MG63 (cell line): ENCODE measurements at regions not wholly inside any gene's neighbourhood (a gene's known extent, or its start where the extent isn't known, plus 50 kb on each side); places are given as distances from the start of the nearest gene placed in this dataset.
"Not testable (repeated sequence)": the region's sequence is repeated elsewhere in the genome, so short reads cannot be mapped to it uniquely, and the experiment has no call there.

ENCODE experiments used
- DNase-seq: peaks from one replicate; pipeline ENCODE4 v3.0.0-alpha.2; 2020
- H3K27me3 ChIP-seq: fragments of 250-450 bp; sonication (Bioruptor Pico); 2 replicates; pipeline ENCODE4 v1.5.1; 2020; ENCODE audit warnings: mild to moderate bottlenecking, moderate library complexity
- H3K36me3 ChIP-seq: fragments of 250-450 bp; sonication (Bioruptor Pico); 2 replicates; pipeline ENCODE4 v1.5.1; 2020; ENCODE audit warnings: mild to moderate bottlenecking, moderate library complexity
- H3K4me3 ChIP-seq: fragments of 250-450 bp; sonication (Bioruptor Pico); 2 replicates; pipeline ENCODE4 v1.5.1; 2020; ENCODE audit warnings: mild to moderate bottlenecking, moderate library complexity
- H3K9me3 ChIP-seq: fragments of 250-450 bp; sonication (Bioruptor Pico); 2 replicates; pipeline ENCODE4 v1.5.1; 2020; ENCODE audit warnings: mild to moderate bottlenecking, moderate library complexity

GRCh38 chr20:40080041-40080652 lies 608.9 kb downstream of the MAFB start:
- no peaks in the 10 kb centered on the region for H3K36me3 ChIP-seq
- no peak overlapping the region for H3K4me3 ChIP-seq
- H3K27me3 ChIP-seq: peaks cover 2% of the 10 kb centered on the region; the same call in 1 of the 2 replicates
- H3K9me3 ChIP-seq: no peaks in the 10 kb centered on the region
- no peak for DNase-seq

GRCh38 chr20:40073535-40074111 lies 615.4 kb downstream of the MAFB start:
- H3K27me3 ChIP-seq: no peaks in the 10 kb centered on the region
- H3K4me3 ChIP-seq: no peak overlapping the region
- no peaks in the 10 kb centered on the region for H3K9me3 ChIP-seq
- H3K36me3 ChIP-seq: no peaks in the 10 kb centered on the region
- DNase-seq: no peak

- Histone ChIP-seq H3K36me3 (no peaks in the 10 kb centered on the region), H3K9me3 (no peaks in the 10 kb centered on the region), H3K27me3 (no peaks in the 10 kb centered on the region), H3K4me3 (no peak overlapping the region)
- DNase-seq: no peak
These were observed 616.1 kb downstream of the MAFB start for GRCh38 chr20:40072907-40073306.

GRCh38 chr20:40056171-40056570 lies 632.9 kb downstream of the MAFB start:
- DNase-seq: no peak
- H3K27me3 ChIP-seq: no peaks in the 10 kb centered on the region
- H3K9me3 ChIP-seq: no peaks in the 10 kb centered on the region
- H3K4me3 ChIP-seq: no peak overlapping the region
- H3K36me3 ChIP-seq: no peaks in the 10 kb centered on the region

- DNase-seq: no peak
- no peak overlapping the region for H3K4me3 ChIP-seq
- no peaks in the 10 kb centered on the region for H3K36me3 ChIP-seq
- no peaks in the 10 kb centered on the region for H3K9me3 ChIP-seq
- H3K27me3 ChIP-seq: no peaks in the 10 kb centered on the region
These were observed 633.3 kb downstream of the MAFB start for GRCh38 chr20:40055711-40056110.

GRCh38 chr20:40054311-40054710 lies 634.7 kb downstream of the MAFB start:
- no peaks in the 10 kb centered on the region for H3K9me3 ChIP-seq
- no peak overlapping the region for H3K4me3 ChIP-seq
- no peaks in the 10 kb centered on the region for H3K27me3 ChIP-seq
- H3K36me3 ChIP-seq: no peaks in the 10 kb centered on the region
- no peak for DNase-seq

- Histone ChIP-seq H3K36me3 (no peaks in the 10 kb centered on the region), H3K9me3 (no peaks in the 10 kb centered on the region), H3K27me3 (no peaks in the 10 kb centered on the region), H3K4me3 (no peak overlapping the region)
- no peak for DNase-seq
These were observed 638.4 kb downstream of the MAFB start for GRCh38 chr20:40050596-40050995.

- Histone ChIP-seq H3K4me3 (no peak overlapping the region), H3K27me3 (no peaks in the 10 kb centered on the region), H3K9me3 (no peaks in the 10 kb centered on the region), H3K36me3 (no peaks in the 10 kb centered on the region)
- no peak for DNase-seq
These were observed 639.2 kb downstream of the MAFB start for GRCh38 chr20:40049854-40050253.

GRCh38 chr20:40046703-40047102 lies 642.3 kb downstream of the MAFB start:
- no peaks in the 10 kb centered on the region for H3K9me3 ChIP-seq
- H3K27me3 ChIP-seq: no peaks in the 10 kb centered on the region
- H3K4me3 ChIP-seq: no peak overlapping the region
- no peaks in the 10 kb centered on the region for H3K36me3 ChIP-seq
- DNase-seq: no peak

GRCh38 chr20:40037511-40037910 lies 651.5 kb downstream of the MAFB start:
- Histone ChIP-seq H3K9me3 (no peaks in the 10 kb centered on the region), H3K36me3 (no peaks in the 10 kb centered on the region), H3K27me3 (peaks cover 2% of the 10 kb centered on the region; the same call in 1 of the 2 replicates), H3K4me3 (no peak overlapping the region)
- DNase-seq: no peak

- H3K27me3 ChIP-seq: no peaks in the 10 kb centered on the region
- H3K36me3 ChIP-seq: no peaks in the 10 kb centered on the region
- no peak for DNase-seq
- no peak overlapping the region for H3K4me3 ChIP-seq
- H3K9me3 ChIP-seq: no peaks in the 10 kb centered on the region
These were observed 659.4 kb downstream of the MAFB start for GRCh38 chr20:40029589-40029988.

GRCh38 chr20:40019510-40019909 lies 669.5 kb downstream of the MAFB start:
- DNase-seq: no peak
- Histone ChIP-seq H3K9me3 (no peaks in the 10 kb centered on the region), H3K36me3 (no peaks in the 10 kb centered on the region), H3K27me3 (no peaks in the 10 kb centered on the region), H3K4me3 (no peak overlapping the region)

- no peak overlapping the region for H3K4me3 ChIP-seq
- no peaks in the 10 kb centered on the region for H3K27me3 ChIP-seq
- H3K36me3 ChIP-seq: no peaks in the 10 kb centered on the region
- DNase-seq: no peak
- no peaks in the 10 kb centered on the region for H3K9me3 ChIP-seq
These were observed 671.3 kb downstream of the MAFB start for GRCh38 chr20:40017765-40018164.

GRCh38 chr20:40016890-40017289 lies 672.1 kb downstream of the MAFB start:
- no peaks in the 10 kb centered on the region for H3K36me3 ChIP-seq
- no peak overlapping the region for H3K4me3 ChIP-seq
- no peaks in the 10 kb centered on the region for H3K9me3 ChIP-seq
- H3K27me3 ChIP-seq: no peaks in the 10 kb centered on the region
- DNase-seq: no peak

- DNase-seq: no peak
- Histone ChIP-seq H3K36me3 (no peaks in the 10 kb centered on the region), H3K9me3 (no peaks in the 10 kb centered on the region), H3K4me3 (no peak overlapping the region), H3K27me3 (no peaks in the 10 kb centered on the region)
These were observed 672.6 kb downstream of the MAFB start for GRCh38 chr20:40016392-40016791.

GRCh38 chr20:40012026-40012425 lies 677.0 kb downstream of the MAFB start:
- H3K9me3 ChIP-seq, DNase-seq, H3K36me3 ChIP-seq, H3K4me3 ChIP-seq, H3K27me3 ChIP-seq: not testable (repeated sequence)

- Histone ChIP-seq H3K27me3 (no peaks in the 10 kb centered on the region), H3K4me3 (no peak overlapping the region), H3K9me3 (no peaks in the 10 kb centered on the region), H3K36me3 (no peaks in the 10 kb centered on the region)
- DNase-seq: peak; percentile 49
These were observed 678.6 kb downstream of the MAFB start for GRCh38 chr20:40010483-40010882.

GRCh38 chr20:40009542-40009941 lies 679.5 kb downstream of the MAFB start:
- H3K27me3 ChIP-seq: no peaks in the 10 kb centered on the region
- H3K9me3 ChIP-seq: no peaks in the 10 kb centered on the region
- H3K4me3 ChIP-seq: no peak overlapping the region
- DNase-seq: no peak
- no peaks in the 10 kb centered on the region for H3K36me3 ChIP-seq
